Liver (tissue), 8 donors: ENCODE measurements at regions not wholly inside any gene's neighbourhood (a gene's known extent, or its start where the extent isn't known, plus 50 kb on each side); places are given as distances from the start of the nearest gene placed in this dataset.
A peak's percentile ranks its signal among the peaks of the same experiment; 100 is the strongest.

Source experiments
- DNase-seq: peaks from one replicate; pipeline ENCODE4 v3.0.0-alpha.2; 2017; ENCODE audit warnings: low spot score
- H3K27ac ChIP-seq, 2 donors: one replicate each; pipeline ENCODE4 v1.7.0; 2013; ENCODE audit warnings: inconsistent platforms in 2 of 2, low read length in 2 of 2, control low read depth in 1 of 2, low read depth in 1 of 2, mild to moderate bottlenecking in 1 of 2
- H3K27me3 ChIP-seq, 4 donors: one replicate each; pipeline versions ENCODE4 v1.6.1 to v1.7.0; 2013; ENCODE audit warnings: low read length in 3 of 4, inconsistent platforms in 1 of 4, mild to moderate bottlenecking in 1 of 4, moderate library complexity in 1 of 4; ENCODE audit not compliant: control insufficient read depth in 4 of 4, insufficient read depth in 4 of 4
- H3K36me3 ChIP-seq, 4 donors: one replicate each; pipeline versions ENCODE4 v1.6.1 to v1.7.0; 2013; ENCODE audit warnings: low read length in 3 of 4, mild to moderate bottlenecking in 3 of 4, low read depth in 1 of 4, moderate library complexity in 1 of 4; ENCODE audit not compliant: control insufficient read depth in 4 of 4, insufficient read depth in 3 of 4
- H3K4me1 ChIP-seq, 4 donors: one replicate each; pipeline versions ENCODE4 v1.6.1 to v1.7.0; 2013; ENCODE audit warnings: low read length in 3 of 4, mild to moderate bottlenecking in 3 of 4, moderate library complexity in 1 of 4; ENCODE audit not compliant: control insufficient read depth in 4 of 4, insufficient read depth in 4 of 4
- H3K4me3 ChIP-seq, 3 donors: one replicate each; pipeline versions ENCODE4 v1.6.1 to v1.7.0; 2013; ENCODE audit warnings: low read length in 3 of 3, control low read depth in 1 of 3, low read depth in 1 of 3, mild to moderate bottlenecking in 1 of 3
- H3K9ac ChIP-seq, 2 donors: one replicate each; pipeline ENCODE4 v1.7.0; 2013; ENCODE audit warnings: low read length in 2 of 2, mild to moderate bottlenecking in 2 of 2, moderate library complexity in 2 of 2, control low read depth in 1 of 2, low read depth in 1 of 2
- H3K9me3 ChIP-seq, 4 donors: one replicate each; pipeline versions ENCODE4 v1.6.1 to v1.7.0; 2013; ENCODE audit warnings: low read length in 3 of 4; ENCODE audit not compliant: control insufficient read depth in 4 of 4
- ATF3 ChIP-seq: IDR thresholded peaks from 2 replicates; pipeline ENCODE4 v1.6.1; 2016; ENCODE audit warnings: antibody characterized with exemption
- CTCF ChIP-seq: fragments of 150-350 bp; IDR thresholded peaks from 2 replicates; pipeline ENCODE4 v1.5.1; 2017; ENCODE audit warnings: improper control_type of control experiment, low read depth, low read length; ENCODE audit not compliant: missing input control
- EGR1 ChIP-seq, 2 donors: IDR thresholded peaks; 2 replicates each; pipeline ENCODE4 v1.6.1; 2016 to 2018; ENCODE audit warnings: antibody characterized with exemption in 2 of 2, low read depth in 2 of 2
- FOXA2 ChIP-seq: IDR thresholded peaks from 2 replicates; pipeline ENCODE4 v1.6.1; 2016; ENCODE audit warnings: antibody characterized with exemption
- HNF4A ChIP-seq, 2 donors: conservative IDR thresholded peaks; 2 replicates each; pipeline ENCODE4 v1.6.1; 2016; ENCODE audit warnings: antibody characterized with exemption in 2 of 2, mild to moderate bottlenecking in 2 of 2
- HNF4G ChIP-seq: IDR thresholded peaks from 2 replicates; pipeline ENCODE4 v1.6.1; 2016; ENCODE audit warnings: antibody characterized with exemption
- MAX ChIP-seq: IDR thresholded peaks from 2 replicates; pipeline ENCODE4 v1.6.1; 2016; ENCODE audit warnings: antibody characterized with exemption
- RAD21 ChIP-seq, 2 donors: IDR thresholded peaks; 2 replicates each; pipeline ENCODE4 v1.6.1; 2016; ENCODE audit warnings: antibody characterized with exemption in 2 of 2, mild to moderate bottlenecking in 2 of 2
- REST ChIP-seq: IDR thresholded peaks from 2 replicates; pipeline ENCODE4 v1.6.1; 2016; ENCODE audit warnings: antibody characterized with exemption, mild to moderate bottlenecking
- RXRA ChIP-seq, 2 donors: IDR thresholded peaks; 2 replicates each; pipeline ENCODE4 v1.6.1; 2017 to 2018; ENCODE audit warnings: antibody characterized with exemption in 2 of 2, mild to moderate bottlenecking in 1 of 2
- YY1 ChIP-seq: IDR thresholded peaks from 2 replicates; pipeline ENCODE4 v1.6.1; 2016; ENCODE audit warnings: antibody characterized with exemption, mild to moderate bottlenecking
- WGBS: extraction: QIAGEN DNeasy Blood & Tissue Kit; methylation state at CpG from one replicate; pipeline ENCODE4 v1.1.7; 2013; 5-methylcytosine and 5-hydroxymethylcytosine counted together
- donor health status: healthy.
- donor health status: healthy.
- donor health status: healthy.
- donor health status: healthy.
- donor health status: healthy.

- Histone ChIP-seq H3K4me3 (no peak overlapping the region), H3K36me3 (no peaks in the 10 kb centered on the region), H3K9me3 (no peaks in the 10 kb centered on the region), H3K27ac (no peak overlapping the region), H3K4me1 (peaks cover 3 to 8% (median 6%) of the 10 kb centered on the region in 4 donors), H3K9ac (no peak overlapping the region), H3K27me3 (no peaks in the 10 kb centered on the region)
- 92% methylated on average over 17 of the region's 17 CpGs for WGBS
- no peak for DNase-seq
- no peak for TF ChIP-seq RAD21 (IDR thresholded peaks at IDR 0.05)
- no peak for TF ChIP-seq HNF4A (conservative IDR thresholded peaks at IDR 0.05)
- no peak for TF ChIP-seq REST
- TF ChIP-seq MAX, result no peak
- TF ChIP-seq RXRA (IDR thresholded peaks at IDR 0.05), result no peak
- no peak for TF ChIP-seq EGR1 (IDR thresholded peaks at IDR 0.05; ENCODE audit: low read depth in 2 of 2)
Measured at GRCh38 chr16:85392756-85393673, 220.1 kb upstream of the GSE1 start.

- no peak overlapping the region for H3K9ac ChIP-seq
- peaks cover 3 to 8% (median 6%) of the 10 kb centered on the region in 4 donors for H3K4me1 ChIP-seq
Measured at GRCh38 chr16:85393674-85394451, 219.3 kb upstream of the GSE1 start.

More at GRCh38 chr16:85393674-85394451, 219.3 kb upstream of the GSE1 start:
- H3K36me3 ChIP-seq, result no peaks in the 10 kb centered on the region
- DNase-seq, result peak; percentile 87
- no peak overlapping the region for H3K27ac ChIP-seq
- TF ChIP-seq RAD21 (IDR thresholded peaks at IDR 0.05), result peak; percentile 58 to 78
- TF ChIP-seq CTCF, result peak; percentile 59
- no peak for TF ChIP-seq EGR1 (IDR thresholded peaks at IDR 0.05; ENCODE audit: low read depth in 2 of 2)
- TF ChIP-seq MAX, result no peak
- no peak for TF ChIP-seq RXRA (IDR thresholded peaks at IDR 0.05)
- TF ChIP-seq YY1, result no peak
- TF ChIP-seq ATF3, result no peak
- no peak for TF ChIP-seq REST
- TF ChIP-seq HNF4G, result no peak
- TF ChIP-seq HNF4A (conservative IDR thresholded peaks at IDR 0.05), result no peak
- TF ChIP-seq FOXA2, result no peak
- WGBS, result 67% methylated on average over 34 of the region's 34 CpGs
- H3K4me3 ChIP-seq, result no peak overlapping the region
- no peaks in the 10 kb centered on the region for H3K27me3 ChIP-seq
- H3K9me3 ChIP-seq, result no peaks in the 10 kb centered on the region
